Brain microvascular endothelial cell (primary cell): ENCODE measurements at regions not wholly inside any gene's neighbourhood (a gene's known extent, or its start where the extent isn't known, plus 50 kb on each side); places are given as distances from the start of the nearest gene placed in this dataset.

Experiments used
- DNase-seq: peaks from one replicate; pipeline ENCODE4 v3.0.0-alpha.2; 2020
- H3K27ac ChIP-seq: fragments of 250-450 bp; sonication (Bioruptor Pico); 2 replicates; pipeline ENCODE4 v1.5.1; 2020; ENCODE audit warnings: mild to moderate bottlenecking, moderate library complexity
- H3K27me3 ChIP-seq: fragments of 250-450 bp; sonication (Bioruptor Pico); replicated peaks from 2 replicates; pipeline ENCODE4 v1.5.1; 2020; ENCODE audit warnings: mild to moderate bottlenecking
- H3K36me3 ChIP-seq: fragments of 250-450 bp; sonication (Bioruptor Pico); replicated peaks from 2 replicates; pipeline ENCODE4 v1.5.1; 2020; ENCODE audit warnings: mild to moderate bottlenecking
- H3K4me3 ChIP-seq: 2 replicates; pipeline ENCODE4 v1.5.1; 2011; ENCODE audit warnings: low read depth, mild to moderate bottlenecking, control low read depth, low read length, moderate library complexity
- in situ Hi-C: cut with HindIII; loops from 2 replicates; pipeline ENCODE4 v1.10.0; 2017; ENCODE audit warnings: low sequenced_read_pairs, low pct_ligation_motif_present
- TF ChIP-seq, protein P1 (sequence below): IDR thresholded peaks from 2 replicates; pipeline ENCODE4 v1.5.1; 2011; ENCODE audit warnings: low read depth, mild to moderate bottlenecking, moderate library complexity, low read length, control low read depth, inconsistent platforms; ENCODE audit errors: missing control alignments

DNA sequence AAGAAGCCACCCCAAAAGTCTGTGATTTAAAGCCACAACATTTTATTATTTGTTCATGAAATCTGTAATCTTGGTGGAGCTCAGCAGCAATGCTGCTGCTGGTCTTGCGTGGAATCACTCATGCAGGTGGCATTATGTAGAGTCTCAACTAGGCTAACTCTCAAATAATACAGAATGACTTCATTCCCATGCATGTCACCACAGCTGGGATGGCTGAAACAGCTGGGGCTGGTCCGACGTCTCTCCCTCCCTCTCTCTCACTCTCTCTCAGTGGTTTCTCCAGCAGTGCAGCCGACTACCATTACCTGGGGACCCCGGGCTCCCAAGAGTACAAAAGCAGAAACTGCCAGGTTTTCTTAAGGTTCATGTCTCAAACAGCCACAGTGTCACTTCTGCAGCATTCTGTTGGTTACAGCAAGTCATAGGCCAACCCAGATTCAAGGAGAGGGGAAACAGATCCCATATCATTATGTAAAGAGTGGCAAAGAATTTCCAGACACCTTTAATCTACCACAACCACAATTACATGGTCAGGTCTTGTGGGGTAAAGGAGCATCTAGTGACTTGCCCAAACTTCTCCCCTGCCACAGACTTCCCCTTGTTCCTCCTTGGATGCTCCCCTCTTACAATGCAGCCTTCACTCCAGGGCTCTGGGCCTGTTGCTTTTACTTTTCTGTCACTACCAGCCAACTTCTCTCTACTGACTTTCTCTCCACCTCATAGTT lies 192.0 kb upstream of the HMGA2 start:
- DNase-seq, result peak; percentile 67
- in situ Hi-C loops, result no loop called here
- Histone ChIP-seq H3K27me3 (no peaks in the 10 kb centered on the region), H3K27ac (peak overlapping the region; percentile 98), H3K36me3 (no peaks in the 10 kb centered on the region), H3K4me3 (no peak overlapping the region)
- TF ChIP-seq, protein P1, sequence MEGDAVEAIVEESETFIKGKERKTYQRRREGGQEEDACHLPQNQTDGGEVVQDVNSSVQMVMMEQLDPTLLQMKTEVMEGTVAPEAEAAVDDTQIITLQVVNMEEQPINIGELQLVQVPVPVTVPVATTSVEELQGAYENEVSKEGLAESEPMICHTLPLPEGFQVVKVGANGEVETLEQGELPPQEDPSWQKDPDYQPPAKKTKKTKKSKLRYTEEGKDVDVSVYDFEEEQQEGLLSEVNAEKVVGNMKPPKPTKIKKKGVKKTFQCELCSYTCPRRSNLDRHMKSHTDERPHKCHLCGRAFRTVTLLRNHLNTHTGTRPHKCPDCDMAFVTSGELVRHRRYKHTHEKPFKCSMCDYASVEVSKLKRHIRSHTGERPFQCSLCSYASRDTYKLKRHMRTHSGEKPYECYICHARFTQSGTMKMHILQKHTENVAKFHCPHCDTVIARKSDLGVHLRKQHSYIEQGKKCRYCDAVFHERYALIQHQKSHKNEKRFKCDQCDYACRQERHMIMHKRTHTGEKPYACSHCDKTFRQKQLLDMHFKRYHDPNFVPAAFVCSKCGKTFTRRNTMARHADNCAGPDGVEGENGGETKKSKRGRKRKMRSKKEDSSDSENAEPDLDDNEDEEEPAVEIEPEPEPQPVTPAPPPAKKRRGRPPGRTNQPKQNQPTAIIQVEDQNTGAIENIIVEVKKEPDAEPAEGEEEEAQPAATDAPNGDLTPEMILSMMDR, result no peak

DNA sequence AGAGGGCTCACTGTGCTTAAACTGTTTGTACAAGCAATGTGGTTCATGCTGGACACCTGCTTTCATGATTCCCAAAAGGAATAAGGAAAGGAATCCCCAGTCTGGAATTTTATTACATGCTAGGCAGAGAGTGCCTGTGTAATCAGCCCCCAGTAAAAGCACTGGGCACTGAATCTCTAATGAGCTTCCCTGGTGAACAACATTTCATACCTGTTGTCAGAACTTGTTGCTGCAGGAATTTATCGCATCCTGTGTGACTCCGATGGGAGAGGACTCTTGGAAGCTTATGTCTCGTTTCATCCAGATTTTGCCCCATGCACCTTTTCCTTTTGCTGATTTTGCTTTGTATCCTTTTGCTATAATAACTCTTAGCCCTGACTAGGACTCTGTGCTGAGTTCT lies 190.2 kb upstream of the HMGA2 start:
- Histone ChIP-seq H3K27me3 (no peaks in the 10 kb centered on the region), H3K4me3 (no peak overlapping the region), H3K36me3 (no peaks in the 10 kb centered on the region), H3K27ac (peak overlapping the region; percentile 98)
- in situ Hi-C loops, result no loop called here
- DNase-seq, result no peak
- TF ChIP-seq, protein P1, result no peak

DNA sequence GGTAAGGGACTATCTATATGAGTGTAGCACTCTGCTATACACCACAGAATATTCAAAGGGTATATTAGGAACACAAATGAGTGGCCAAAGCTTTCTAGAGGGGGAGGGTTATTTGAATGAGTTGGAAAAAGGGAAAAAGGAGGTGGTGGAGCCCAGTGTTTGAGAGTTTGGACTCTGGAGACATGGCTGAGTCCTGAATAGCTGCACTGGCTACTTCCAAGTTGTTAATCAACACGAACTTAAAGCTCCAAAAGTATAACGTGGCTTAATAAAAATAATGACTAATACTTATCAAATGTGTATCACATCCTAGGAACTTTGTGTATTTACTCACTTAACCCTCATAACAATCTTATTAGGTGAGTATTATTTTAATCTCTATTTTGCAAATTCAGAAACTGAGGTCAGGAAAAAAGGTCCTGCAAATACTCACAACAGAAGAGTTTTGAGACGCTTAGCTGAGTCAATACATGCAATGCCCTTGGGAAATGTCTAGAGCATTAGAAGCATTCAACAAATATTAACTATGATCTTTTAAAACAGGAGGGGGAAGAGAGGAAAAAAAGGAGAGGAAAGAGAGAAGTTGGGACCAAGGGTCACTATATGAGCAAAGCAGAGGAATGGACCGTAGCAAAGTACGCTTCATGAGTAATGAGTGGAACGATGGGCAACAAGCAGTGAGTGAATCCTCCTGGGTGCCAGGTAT lies 189.5 kb upstream of the HMGA2 start:
- TF ChIP-seq, protein P1, result no peak
- Histone ChIP-seq H3K27ac (peak overlapping the region; percentile 98), H3K36me3 (no peaks in the 10 kb centered on the region), H3K27me3 (no peaks in the 10 kb centered on the region), H3K4me3 (no peak overlapping the region)
- peak; percentile 85 for DNase-seq
- in situ Hi-C loops, result no loop called here

DNA sequence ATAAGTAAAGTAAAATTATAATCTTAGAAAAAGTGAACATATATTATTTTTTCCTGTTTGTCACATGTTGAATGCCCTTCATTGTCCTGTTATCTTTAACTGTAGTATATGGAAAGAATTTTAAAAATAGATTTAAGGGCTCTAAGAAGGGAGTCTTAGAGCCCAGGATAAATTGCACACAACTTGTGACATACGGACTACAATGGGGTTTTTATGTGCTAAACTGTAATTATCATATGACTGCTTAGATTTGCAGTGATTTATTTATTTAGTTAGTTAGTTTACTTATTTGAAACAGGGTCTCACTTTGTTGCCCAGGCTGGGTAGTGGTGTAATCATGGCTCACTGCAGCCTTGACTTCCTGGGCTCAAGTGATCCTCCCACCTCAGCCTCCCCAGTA lies 187.8 kb upstream of the HMGA2 start:
- Histone ChIP-seq H3K27me3 (no peaks in the 10 kb centered on the region), H3K4me3 (no peak overlapping the region), H3K36me3 (no peaks in the 10 kb centered on the region), H3K27ac (peak overlapping the region; percentile 98)
- in situ Hi-C loops, result no loop called here
- TF ChIP-seq, protein P1, result no peak
- no peak for DNase-seq

DNA sequence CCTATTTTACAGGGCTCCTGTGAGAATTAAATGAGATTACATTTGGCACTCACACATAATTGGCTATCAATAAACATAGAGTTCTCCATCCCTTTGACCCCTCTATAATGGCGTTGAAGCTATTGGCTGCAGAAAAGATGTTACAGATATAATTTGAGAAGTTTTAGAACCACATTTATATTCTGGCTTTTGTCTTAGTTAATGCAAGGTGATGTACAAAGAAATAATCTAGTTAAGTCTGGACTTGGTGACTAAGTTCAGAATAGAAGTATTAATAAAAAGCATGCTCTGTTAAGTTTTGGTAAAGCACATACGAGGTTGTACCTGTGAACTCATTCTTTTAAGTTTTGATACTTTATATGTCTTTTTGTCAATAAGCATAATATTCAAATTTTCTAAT lies 187.1 kb upstream of the HMGA2 start:
- Histone ChIP-seq H3K36me3 (no peaks in the 10 kb centered on the region), H3K4me3 (no peak overlapping the region), H3K27ac (peak overlapping the region; percentile 57), H3K27me3 (no peaks in the 10 kb centered on the region)
- in situ Hi-C loops, result no loop called here
- TF ChIP-seq, protein P1, result no peak
- DNase-seq, result no peak

DNA sequence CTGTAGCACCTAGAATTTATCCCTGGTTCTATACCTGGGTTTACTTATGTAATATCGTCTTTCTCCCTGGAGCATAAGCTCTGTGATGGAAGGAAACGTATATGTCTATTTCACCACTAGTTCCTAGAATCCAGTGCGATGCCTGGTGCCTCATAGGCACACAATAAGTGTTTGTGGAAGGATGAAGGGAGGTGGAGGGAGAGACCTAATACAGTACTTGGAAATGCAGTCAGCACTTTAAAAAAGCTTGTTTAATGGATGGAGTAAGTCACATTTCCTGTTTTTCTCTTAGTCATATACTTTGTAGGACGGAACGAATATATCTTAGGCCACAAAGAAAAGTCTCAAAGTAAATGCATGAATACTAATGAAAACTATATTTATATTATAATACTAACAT lies 186.5 kb upstream of the HMGA2 start:
- TF ChIP-seq, protein P1, result no peak
- no peaks in the 10 kb centered on the region for H3K27me3 ChIP-seq
- in situ Hi-C loops, result no loop called here
- no peak overlapping the region for H3K4me3 ChIP-seq
- H3K27ac ChIP-seq, result peak overlapping the region; percentile 57
- DNase-seq, result no peak
- no peaks in the 10 kb centered on the region for H3K36me3 ChIP-seq
